Lower leg skin (tissue), 3 donors: ENCODE measurements at regions not wholly inside any gene's neighbourhood (a gene's known extent, or its start where the extent isn't known, plus 50 kb on each side); places are given as distances from the start of the nearest gene placed in this dataset.

Source experiments
- POLR2A ChIP-seq, 2 donors: fragments of 450-650 bp; IDR thresholded peaks; one replicate each; pipeline ENCODE4 v1.6.1; 2016 to 2017; ENCODE audit warnings: antibody characterized with exemption in 2 of 2, mild to moderate bottlenecking in 1 of 2, moderate library complexity in 1 of 2
- TF ChIP-seq, protein P1 (sequence below), 3 donors: fragments of 450-650 bp; IDR thresholded peaks; one replicate each; pipeline ENCODE4 v1.5.1; 2016; ENCODE audit warnings: antibody characterized with exemption in 3 of 3, mild to moderate bottlenecking in 3 of 3, moderate library complexity in 2 of 3

DNA sequence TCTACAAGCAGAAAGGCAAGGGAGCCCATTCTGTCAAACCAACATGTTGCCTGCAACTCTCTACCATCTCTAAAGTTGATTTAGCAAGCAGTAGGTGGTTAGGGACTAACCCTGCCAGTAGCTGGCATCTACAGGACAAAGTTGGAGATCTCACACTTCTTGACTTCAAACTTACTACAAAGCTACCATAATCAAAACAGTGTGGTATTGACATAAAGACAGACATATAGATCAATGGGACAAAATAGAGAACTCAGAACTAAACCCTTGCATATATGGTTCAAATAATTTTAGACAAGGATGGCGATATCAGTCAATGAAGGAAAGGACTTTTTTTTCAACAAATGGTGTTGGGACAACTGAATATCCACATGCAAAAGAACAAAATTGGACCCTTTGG is 84.9 kb downstream of the MAP3K8 start:
- TF ChIP-seq, protein P1, sequence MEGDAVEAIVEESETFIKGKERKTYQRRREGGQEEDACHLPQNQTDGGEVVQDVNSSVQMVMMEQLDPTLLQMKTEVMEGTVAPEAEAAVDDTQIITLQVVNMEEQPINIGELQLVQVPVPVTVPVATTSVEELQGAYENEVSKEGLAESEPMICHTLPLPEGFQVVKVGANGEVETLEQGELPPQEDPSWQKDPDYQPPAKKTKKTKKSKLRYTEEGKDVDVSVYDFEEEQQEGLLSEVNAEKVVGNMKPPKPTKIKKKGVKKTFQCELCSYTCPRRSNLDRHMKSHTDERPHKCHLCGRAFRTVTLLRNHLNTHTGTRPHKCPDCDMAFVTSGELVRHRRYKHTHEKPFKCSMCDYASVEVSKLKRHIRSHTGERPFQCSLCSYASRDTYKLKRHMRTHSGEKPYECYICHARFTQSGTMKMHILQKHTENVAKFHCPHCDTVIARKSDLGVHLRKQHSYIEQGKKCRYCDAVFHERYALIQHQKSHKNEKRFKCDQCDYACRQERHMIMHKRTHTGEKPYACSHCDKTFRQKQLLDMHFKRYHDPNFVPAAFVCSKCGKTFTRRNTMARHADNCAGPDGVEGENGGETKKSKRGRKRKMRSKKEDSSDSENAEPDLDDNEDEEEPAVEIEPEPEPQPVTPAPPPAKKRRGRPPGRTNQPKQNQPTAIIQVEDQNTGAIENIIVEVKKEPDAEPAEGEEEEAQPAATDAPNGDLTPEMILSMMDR (IDR thresholded peaks at IDR 0.05) = no peak
- TF ChIP-seq POLR2A (IDR thresholded peaks at IDR 0.05) = no peak
